ENCODE measurements at regions not wholly inside any gene's neighbourhood (a gene's known extent, or its start where the extent isn't known, plus 50 kb on each side); places are given as distances from the start of the nearest gene placed in this dataset.

GRCh38 chr16:77064037-77064436, 127.0 kb upstream of the MON1B start:
- peaks cover 30% of the 10 kb centered on the region for H3K27me3 Mint-ChIP-seq
- H3K9me3 Mint-ChIP-seq: no peaks in the 10 kb centered on the region
- no peaks in the 10 kb centered on the region for H3K36me3 Mint-ChIP-seq
- DNase-seq (ENCODE audit: extremely low spot score, unreplicated experiment): no peak
- no peak overlapping the region for H3K27ac Mint-ChIP-seq
- H3K4me3 Mint-ChIP-seq: no peak overlapping the region
- TF ChIP-seq, protein P1, sequence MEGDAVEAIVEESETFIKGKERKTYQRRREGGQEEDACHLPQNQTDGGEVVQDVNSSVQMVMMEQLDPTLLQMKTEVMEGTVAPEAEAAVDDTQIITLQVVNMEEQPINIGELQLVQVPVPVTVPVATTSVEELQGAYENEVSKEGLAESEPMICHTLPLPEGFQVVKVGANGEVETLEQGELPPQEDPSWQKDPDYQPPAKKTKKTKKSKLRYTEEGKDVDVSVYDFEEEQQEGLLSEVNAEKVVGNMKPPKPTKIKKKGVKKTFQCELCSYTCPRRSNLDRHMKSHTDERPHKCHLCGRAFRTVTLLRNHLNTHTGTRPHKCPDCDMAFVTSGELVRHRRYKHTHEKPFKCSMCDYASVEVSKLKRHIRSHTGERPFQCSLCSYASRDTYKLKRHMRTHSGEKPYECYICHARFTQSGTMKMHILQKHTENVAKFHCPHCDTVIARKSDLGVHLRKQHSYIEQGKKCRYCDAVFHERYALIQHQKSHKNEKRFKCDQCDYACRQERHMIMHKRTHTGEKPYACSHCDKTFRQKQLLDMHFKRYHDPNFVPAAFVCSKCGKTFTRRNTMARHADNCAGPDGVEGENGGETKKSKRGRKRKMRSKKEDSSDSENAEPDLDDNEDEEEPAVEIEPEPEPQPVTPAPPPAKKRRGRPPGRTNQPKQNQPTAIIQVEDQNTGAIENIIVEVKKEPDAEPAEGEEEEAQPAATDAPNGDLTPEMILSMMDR (conservative IDR thresholded peaks at IDR 0.05): no peak
- H3K4me1 Mint-ChIP-seq (ENCODE audit: unreplicated experiment): peaks cover 15% of the 10 kb centered on the region

DNA sequence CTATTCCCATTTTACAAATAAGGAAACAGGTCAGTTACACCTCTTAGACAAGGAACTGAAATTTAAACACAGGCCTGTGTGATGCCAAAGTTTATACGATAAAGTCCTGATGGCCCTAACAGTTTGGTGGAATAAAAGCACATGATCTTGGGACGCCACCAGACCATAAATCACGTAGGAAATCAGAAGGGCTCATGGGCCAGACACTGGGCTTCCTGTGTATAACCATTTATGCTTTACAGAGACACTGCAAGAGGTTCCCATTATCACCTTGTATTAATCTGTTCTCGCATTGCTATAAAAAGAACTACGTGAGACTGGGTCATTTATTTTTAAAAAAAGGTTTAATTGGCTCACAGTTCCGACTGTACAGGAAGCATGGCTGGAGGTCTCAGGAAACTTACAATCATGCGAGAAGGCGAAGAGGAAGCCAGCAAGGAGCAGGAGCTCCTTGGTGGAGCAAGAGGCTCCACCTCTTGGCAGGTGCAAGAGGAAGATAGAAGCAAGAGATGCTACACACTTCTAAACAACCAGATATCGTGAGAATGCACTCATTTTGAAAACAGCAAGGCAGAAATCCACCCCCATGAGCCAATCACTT, 124.0 kb upstream of the MON1B start:
- peaks cover 25% of the 10 kb centered on the region for H3K27me3 Mint-ChIP-seq
- no peak overlapping the region for H3K27ac Mint-ChIP-seq
- TF ChIP-seq, protein P1 (conservative IDR thresholded peaks at IDR 0.05): no peak
- no peaks in the 10 kb centered on the region for H3K9me3 Mint-ChIP-seq
- DNase-seq (ENCODE audit: extremely low spot score, unreplicated experiment): no peak
- H3K4me1 Mint-ChIP-seq (ENCODE audit: unreplicated experiment): peaks cover 15% of the 10 kb centered on the region
- H3K4me3 Mint-ChIP-seq: no peak overlapping the region
- H3K36me3 Mint-ChIP-seq: no peaks in the 10 kb centered on the region

- Mint-ChIP-seq H3K4me1 (ENCODE audit: unreplicated experiment) (peaks cover 11% of the 10 kb centered on the region), H3K36me3 (no peaks in the 10 kb centered on the region), H3K27ac (no peak overlapping the region), H3K4me3 (no peak overlapping the region), H3K9me3 (no peaks in the 10 kb centered on the region), H3K27me3 (peaks cover 19% of the 10 kb centered on the region)
- TF ChIP-seq, protein P1 (conservative IDR thresholded peaks at IDR 0.05): no peak
- no peak for DNase-seq (ENCODE audit: extremely low spot score, unreplicated experiment)
These were observed 123.1 kb upstream of the MON1B start for GRCh38 chr16:77067900-77068299.

GRCh38 chr16:77068402-77068801, 122.6 kb upstream of the MON1B start:
- Mint-ChIP-seq H3K9me3 (no peaks in the 10 kb centered on the region), H3K27me3 (peaks cover 14% of the 10 kb centered on the region), H3K36me3 (no peaks in the 10 kb centered on the region), H3K27ac (no peak overlapping the region), H3K4me3 (no peak overlapping the region), H3K4me1 (ENCODE audit: unreplicated experiment) (peaks cover 6% of the 10 kb centered on the region)
- no peak for DNase-seq (ENCODE audit: extremely low spot score, unreplicated experiment)
- TF ChIP-seq, protein P1 (conservative IDR thresholded peaks at IDR 0.05): no peak

DNA sequence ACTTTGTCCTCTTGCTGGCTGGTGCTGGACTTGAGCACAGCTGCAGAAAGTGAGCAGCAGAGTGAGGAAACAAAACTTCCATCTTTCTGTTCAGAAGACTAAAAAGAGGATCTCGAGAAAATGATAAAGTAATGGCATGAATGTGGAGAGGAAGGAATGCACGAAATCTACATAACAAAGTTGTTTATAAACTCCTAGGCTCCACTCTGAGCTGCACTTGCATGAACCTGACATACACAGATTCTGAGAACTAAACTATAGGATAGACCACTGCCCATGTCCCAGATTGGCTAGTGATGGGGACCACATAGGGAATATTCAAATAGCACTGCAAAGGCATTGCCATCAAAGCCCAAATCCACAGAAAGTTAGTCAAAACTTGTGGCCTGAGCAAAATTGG, 121.1 kb upstream of the MON1B start:
- H3K9me3 Mint-ChIP-seq: no peaks in the 10 kb centered on the region
- H3K4me3 Mint-ChIP-seq: no peak overlapping the region
- no peak for DNase-seq (ENCODE audit: extremely low spot score, unreplicated experiment)
- TF ChIP-seq, protein P1 (conservative IDR thresholded peaks at IDR 0.05): no peak
- no peaks in the 10 kb centered on the region for H3K36me3 Mint-ChIP-seq
- peaks cover 10% of the 10 kb centered on the region for H3K27me3 Mint-ChIP-seq
- no peak overlapping the region for H3K27ac Mint-ChIP-seq
- no peaks in the 10 kb centered on the region for H3K4me1 Mint-ChIP-seq (ENCODE audit: unreplicated experiment)

- Mint-ChIP-seq H3K4me3 (no peak overlapping the region), H3K36me3 (no peaks in the 10 kb centered on the region), H3K27me3 (peaks cover 10% of the 10 kb centered on the region), H3K9me3 (no peaks in the 10 kb centered on the region), H3K4me1 (ENCODE audit: unreplicated experiment) (no peaks in the 10 kb centered on the region), H3K27ac (no peak overlapping the region)
- TF ChIP-seq, protein P1 (conservative IDR thresholded peaks at IDR 0.05): no peak
- no peak for DNase-seq (ENCODE audit: extremely low spot score, unreplicated experiment)
These were observed 120.3 kb upstream of the MON1B start for GRCh38 chr16:77070683-77071082.

Data from type B pancreatic cell (in vitro differentiated cells).